ENCODE measurements at regions not wholly inside any gene's neighbourhood (a gene's known extent, or its start where the extent isn't known, plus 50 kb on each side); places are given as distances from the start of the nearest gene placed in this dataset.
A peak's percentile ranks its signal among the peaks of the same experiment; 100 is the strongest.

DNA sequence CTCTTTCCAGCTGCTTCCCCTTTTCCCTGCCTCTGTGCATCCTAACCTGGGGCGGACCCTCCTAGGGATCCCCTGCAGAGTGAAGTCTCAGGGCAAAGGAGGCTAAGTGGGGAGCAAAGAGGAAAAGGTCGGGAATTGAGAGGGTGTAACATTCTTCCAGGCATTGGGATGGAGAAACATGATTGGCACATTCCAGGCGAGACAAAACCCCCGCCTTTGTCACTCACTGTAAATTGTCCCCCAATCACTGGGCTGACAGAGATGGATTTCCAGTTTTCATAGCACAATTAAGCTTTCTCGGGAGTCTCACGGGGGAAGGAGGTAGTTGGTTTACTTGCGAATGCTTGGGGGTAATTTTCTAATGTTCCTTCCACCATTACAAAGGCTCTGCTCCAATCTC lies 74.9 kb downstream of the MIAT start:
- Histone ChIP-seq H3K36me3 (no peaks in the 10 kb centered on the region), H3K27ac (no peak overlapping the region), H3K27me3 (ENCODE audit: insufficient read depth, low read depth, severe bottlenecking) (no peaks in the 10 kb centered on the region), H3K4me3 (ENCODE audit: low read depth, low read length) (no peak overlapping the region), H3K9me3 (ENCODE audit: severe bottlenecking) (no peaks in the 10 kb centered on the region)
- no peak for DNase-seq
- TF ChIP-seq CTCF (IDR thresholded peaks at IDR 0.05; ENCODE audit: low read depth, low read length), result no peak

GRCh38 chr22:26734339-26735018 lies 77.1 kb downstream of the MIAT start:
- H3K27ac ChIP-seq, result no peak overlapping the region
- no peaks in the 10 kb centered on the region for H3K9me3 ChIP-seq (ENCODE audit: severe bottlenecking)
- DNase-seq, result no peak
- no peak for TF ChIP-seq CTCF (IDR thresholded peaks at IDR 0.05; ENCODE audit: low read depth, low read length)
- no peaks in the 10 kb centered on the region for H3K36me3 ChIP-seq
- H3K27me3 ChIP-seq (ENCODE audit: insufficient read depth, low read depth, severe bottlenecking), result no peaks in the 10 kb centered on the region
- no peak overlapping the region for H3K4me3 ChIP-seq (ENCODE audit: low read depth, low read length)

- no peaks in the 10 kb centered on the region for H3K9me3 ChIP-seq (ENCODE audit: severe bottlenecking)
- no peaks in the 10 kb centered on the region for H3K36me3 ChIP-seq
- no peaks in the 10 kb centered on the region for H3K27me3 ChIP-seq (ENCODE audit: insufficient read depth, low read depth, severe bottlenecking)
- no peak for DNase-seq
- H3K4me3 ChIP-seq (ENCODE audit: low read depth, low read length), result no peak overlapping the region
- TF ChIP-seq CTCF (IDR thresholded peaks at IDR 0.05; ENCODE audit: low read depth, low read length), result no peak
- H3K27ac ChIP-seq, result no peak overlapping the region
These were observed 77.6 kb downstream of the MIAT start for GRCh38 chr22:26735019-26735409.

- no peak for TF ChIP-seq CTCF (IDR thresholded peaks at IDR 0.05; ENCODE audit: low read depth, low read length)
- DNase-seq, result no peak
- H3K4me3 ChIP-seq (ENCODE audit: low read depth, low read length), result no peak overlapping the region
- H3K27ac ChIP-seq, result no peak overlapping the region
- no peaks in the 10 kb centered on the region for H3K36me3 ChIP-seq
- no peaks in the 10 kb centered on the region for H3K9me3 ChIP-seq (ENCODE audit: severe bottlenecking)
- no peaks in the 10 kb centered on the region for H3K27me3 ChIP-seq (ENCODE audit: insufficient read depth, low read depth, severe bottlenecking)
These were observed 79.9 kb downstream of the MIAT start for GRCh38 chr22:26737262-26737661.

- TF ChIP-seq CTCF (IDR thresholded peaks at IDR 0.05; ENCODE audit: low read depth, low read length), result no peak
- no peak for DNase-seq
- no peaks in the 10 kb centered on the region for H3K36me3 ChIP-seq
- H3K27ac ChIP-seq, result no peak overlapping the region
- H3K9me3 ChIP-seq (ENCODE audit: severe bottlenecking), result no peaks in the 10 kb centered on the region
- no peak overlapping the region for H3K4me3 ChIP-seq (ENCODE audit: low read depth, low read length)
- H3K27me3 ChIP-seq (ENCODE audit: insufficient read depth, low read depth, severe bottlenecking), result no peaks in the 10 kb centered on the region
These were observed 82.9 kb downstream of the MIAT start for GRCh38 chr22:26740253-26740652.

DNA sequence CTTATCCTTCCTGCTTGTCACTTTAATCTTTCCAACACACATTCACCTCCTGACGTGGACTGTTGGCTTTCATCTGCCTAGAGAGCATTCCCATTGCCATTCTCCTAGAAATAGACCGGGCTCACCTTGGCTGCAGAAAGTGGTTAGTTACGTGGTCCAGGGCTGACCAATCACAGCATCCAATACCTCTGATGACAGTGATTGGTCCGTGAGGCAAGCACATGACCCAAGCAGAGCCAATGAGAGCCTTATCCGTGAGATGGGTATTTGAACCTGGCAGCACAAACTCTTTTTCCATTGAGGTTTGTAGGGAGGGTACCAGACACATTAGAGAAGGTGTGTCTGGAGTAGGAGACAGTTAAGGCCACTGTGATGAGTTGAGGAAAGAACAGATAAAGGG lies 85.8 kb downstream of the MIAT start:
- Histone ChIP-seq H3K36me3 (no peaks in the 10 kb centered on the region), H3K27me3 (ENCODE audit: insufficient read depth, low read depth, severe bottlenecking) (no peaks in the 10 kb centered on the region), H3K4me3 (ENCODE audit: low read depth, low read length) (no peak overlapping the region), H3K27ac (no peak overlapping the region), H3K9me3 (ENCODE audit: severe bottlenecking) (no peaks in the 10 kb centered on the region)
- DNase-seq, result peak; percentile 13
- TF ChIP-seq CTCF (IDR thresholded peaks at IDR 0.05; ENCODE audit: low read depth, low read length), result no peak
